GM12872 (cell line): ENCODE measurements at regions not wholly inside any gene's neighbourhood (a gene's known extent, or its start where the extent isn't known, plus 50 kb on each side); places are given as distances from the start of the nearest gene placed in this dataset.

Experiments used
- TF ChIP-seq, protein P1 (sequence below): IDR thresholded peaks from 3 replicates; pipeline ENCODE4 v1.5.1; 2011; ENCODE audit warnings: low read depth, mild to moderate bottlenecking, low read length, moderate library complexity; ENCODE audit not compliant: insufficient read depth

GRCh38 chr3:18153571-18154173 is 271.5 kb downstream of the SATB1 start:
- TF ChIP-seq, protein P1, sequence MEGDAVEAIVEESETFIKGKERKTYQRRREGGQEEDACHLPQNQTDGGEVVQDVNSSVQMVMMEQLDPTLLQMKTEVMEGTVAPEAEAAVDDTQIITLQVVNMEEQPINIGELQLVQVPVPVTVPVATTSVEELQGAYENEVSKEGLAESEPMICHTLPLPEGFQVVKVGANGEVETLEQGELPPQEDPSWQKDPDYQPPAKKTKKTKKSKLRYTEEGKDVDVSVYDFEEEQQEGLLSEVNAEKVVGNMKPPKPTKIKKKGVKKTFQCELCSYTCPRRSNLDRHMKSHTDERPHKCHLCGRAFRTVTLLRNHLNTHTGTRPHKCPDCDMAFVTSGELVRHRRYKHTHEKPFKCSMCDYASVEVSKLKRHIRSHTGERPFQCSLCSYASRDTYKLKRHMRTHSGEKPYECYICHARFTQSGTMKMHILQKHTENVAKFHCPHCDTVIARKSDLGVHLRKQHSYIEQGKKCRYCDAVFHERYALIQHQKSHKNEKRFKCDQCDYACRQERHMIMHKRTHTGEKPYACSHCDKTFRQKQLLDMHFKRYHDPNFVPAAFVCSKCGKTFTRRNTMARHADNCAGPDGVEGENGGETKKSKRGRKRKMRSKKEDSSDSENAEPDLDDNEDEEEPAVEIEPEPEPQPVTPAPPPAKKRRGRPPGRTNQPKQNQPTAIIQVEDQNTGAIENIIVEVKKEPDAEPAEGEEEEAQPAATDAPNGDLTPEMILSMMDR = no peak

GRCh38 chr3:18151199-18151598 is 273.9 kb downstream of the SATB1 start:
- TF ChIP-seq, protein P1 = no peak

- TF ChIP-seq, protein P1 = no peak
Observed at GRCh38 chr3:18149935-18150334, 275.2 kb downstream of the SATB1 start.

- TF ChIP-seq, protein P1 = no peak
Observed at GRCh38 chr3:18149386-18149785, 275.8 kb downstream of the SATB1 start.

DNA sequence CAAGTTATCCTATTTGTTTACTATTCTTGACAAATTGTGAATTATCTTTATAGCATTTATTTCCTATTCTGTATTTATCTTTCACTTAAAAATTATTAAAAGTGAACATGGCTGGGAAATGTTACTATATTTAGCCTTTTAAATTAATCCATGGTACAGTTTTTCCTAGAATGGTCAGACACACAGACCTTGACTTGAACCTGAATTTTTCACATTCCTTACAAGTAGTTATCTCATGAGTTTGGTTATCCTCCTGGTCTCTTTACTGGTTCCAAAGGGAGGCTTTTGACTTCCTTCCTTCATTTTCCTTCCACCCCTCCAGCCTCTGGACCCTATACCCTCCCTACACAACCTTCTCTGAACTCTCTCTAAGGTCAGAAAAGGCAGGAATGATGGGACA is 280.6 kb downstream of the SATB1 start:
- TF ChIP-seq, protein P1 = no peak

DNA sequence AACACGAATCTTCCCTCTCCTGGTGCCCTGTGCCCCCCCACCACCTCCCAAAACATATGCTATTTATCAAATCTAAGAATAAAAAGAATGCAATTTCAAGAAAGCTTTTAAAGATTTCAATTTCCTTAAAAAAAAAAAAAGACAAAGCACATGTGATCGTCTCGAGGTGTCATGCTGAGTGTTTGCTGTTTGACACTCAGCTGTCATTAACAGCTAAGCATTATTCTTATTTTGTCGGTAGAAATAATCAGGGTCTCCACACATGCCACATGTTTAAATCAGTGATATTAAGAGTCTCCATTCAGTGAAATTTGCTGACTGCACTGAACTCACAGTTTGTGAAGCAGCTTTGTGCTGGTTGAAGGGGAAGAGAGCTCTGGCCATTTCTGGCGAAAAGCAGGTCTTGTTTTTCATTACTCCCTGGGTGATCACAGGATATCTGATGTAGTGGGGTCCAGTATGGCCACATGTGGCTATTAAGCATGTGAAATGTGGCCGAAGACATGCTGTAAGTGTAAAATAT is 281.8 kb downstream of the SATB1 start:
- TF ChIP-seq, protein P1 = no peak

DNA sequence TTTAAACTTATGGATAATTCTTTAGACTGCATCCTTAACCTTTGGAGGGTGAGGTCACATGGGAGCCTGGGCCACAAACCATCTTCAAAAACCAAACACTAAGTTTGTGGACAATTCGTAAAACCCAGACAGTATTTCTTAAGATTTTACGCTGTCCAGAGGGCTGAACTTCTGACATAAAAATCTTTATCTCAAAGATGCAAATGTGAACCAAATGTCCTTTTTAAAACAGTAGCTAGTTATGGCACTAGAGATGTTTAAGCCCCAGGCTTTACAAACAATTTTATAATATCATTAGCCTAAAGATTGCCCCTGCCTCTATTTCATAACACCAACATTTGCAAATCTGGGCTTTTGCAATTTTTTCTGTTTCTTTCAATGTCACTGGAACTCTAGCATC is 287.2 kb downstream of the SATB1 start:
- TF ChIP-seq, protein P1 = no peak
